GM21528 (cell line): ENCODE measurements at regions not wholly inside any gene's neighbourhood (a gene's known extent, or its start where the extent isn't known, plus 50 kb on each side); places are given as distances from the start of the nearest gene placed in this dataset.
"Not testable (repeated sequence)": the region's sequence is repeated elsewhere in the genome, so short reads cannot be mapped to it uniquely, and the experiment has no call there.

Source experiments
- ATAC-seq: cut with Tn5 transposase; IDR thresholded peaks from one replicate; pipeline ENCODE4 v1.9.1; 2021; ENCODE audit warnings: mild to moderate bottlenecking, moderate library complexity; ENCODE audit not compliant: unreplicated experiment, low FRiP score

- no peak for ATAC-seq
Observed at GRCh38 chr5:174528821-174529544, 195.4 kb upstream of the MSX2 start.

- no peak for ATAC-seq
Observed at GRCh38 chr5:174529925-174530681, 194.3 kb upstream of the MSX2 start.

GRCh38 chr5:174531782-174532191 lies 192.6 kb upstream of the MSX2 start:
- no peak for ATAC-seq

GRCh38 chr5:174532455-174533453 lies 191.6 kb upstream of the MSX2 start:
- no peak for ATAC-seq

GRCh38 chr5:174533751-174534241 lies 190.6 kb upstream of the MSX2 start:
- ATAC-seq: no peak

- no peak for ATAC-seq
Observed at GRCh38 chr5:174535669-174536068, 188.7 kb upstream of the MSX2 start.

GRCh38 chr5:174539823-174540222 lies 184.6 kb upstream of the MSX2 start:
- ATAC-seq: not testable (repeated sequence)

GRCh38 chr5:174542037-174542436 lies 182.3 kb upstream of the MSX2 start:
- ATAC-seq: no peak

GRCh38 chr5:174542471-174542870 lies 181.9 kb upstream of the MSX2 start:
- ATAC-seq: no peak

- ATAC-seq: no peak
Observed at GRCh38 chr5:174545926-174546325, 178.5 kb upstream of the MSX2 start.

GRCh38 chr5:174547814-174548213 lies 176.6 kb upstream of the MSX2 start:
- no peak for ATAC-seq

- ATAC-seq: no peak
Observed at GRCh38 chr5:174549254-174549653, 175.1 kb upstream of the MSX2 start.

GRCh38 chr5:174550026-174550425 lies 174.4 kb upstream of the MSX2 start:
- no peak for ATAC-seq

GRCh38 chr5:174552428-174552827 lies 172.0 kb upstream of the MSX2 start:
- no peak for ATAC-seq

- no peak for ATAC-seq
Observed at GRCh38 chr5:174553556-174553955, 170.8 kb upstream of the MSX2 start.

GRCh38 chr5:174555726-174556125 lies 168.7 kb upstream of the MSX2 start:
- no peak for ATAC-seq

- ATAC-seq: no peak
Observed at GRCh38 chr5:174556756-174557155, 167.6 kb upstream of the MSX2 start.

GRCh38 chr5:174558190-174558589 lies 166.2 kb upstream of the MSX2 start:
- ATAC-seq: no peak

- no peak for ATAC-seq
Observed at GRCh38 chr5:174559141-174559540, 165.2 kb upstream of the MSX2 start.

GRCh38 chr5:174559566-174560090 lies 164.8 kb upstream of the MSX2 start:
- ATAC-seq: no peak
